Choroid plexus epithelial cell (primary cell): ENCODE measurements at regions not wholly inside any gene's neighbourhood (a gene's known extent, or its start where the extent isn't known, plus 50 kb on each side); places are given as distances from the start of the nearest gene placed in this dataset.
A peak's percentile ranks its signal among the peaks of the same experiment; 100 is the strongest.

Experiments used
- DNase-seq: peaks from one replicate; pipeline ENCODE4 v3.0.0-alpha.2; 2010; ENCODE audit warnings: low read depth
- H3K4me3 ChIP-seq: 2 replicates; pipeline ENCODE4 v1.5.1; 2011; ENCODE audit warnings: low read depth, mild to moderate bottlenecking, control low read depth, low read length, moderate library complexity
- CTCF ChIP-seq: conservative IDR thresholded peaks from 2 replicates; pipeline ENCODE4 v1.5.1; 2011; ENCODE audit warnings: low read depth, mild to moderate bottlenecking, control low read depth, inconsistent platforms, low read length, moderate library complexity

- DNase-seq, result no peak
- no peak overlapping the region for H3K4me3 ChIP-seq
- TF ChIP-seq CTCF, result no peak
Observed at GRCh38 chr17:72555052-72555451, 434.2 kb downstream of the SOX9 start.

GRCh38 chr17:72556944-72557826, 436.4 kb downstream of the SOX9 start:
- DNase-seq, result peak; percentile 72
- no peak overlapping the region for H3K4me3 ChIP-seq
- peak; percentile 91 for TF ChIP-seq CTCF

GRCh38 chr17:72558971-72559476, 438.2 kb downstream of the SOX9 start:
- no peak for TF ChIP-seq CTCF
- no peak overlapping the region for H3K4me3 ChIP-seq
- DNase-seq, result no peak

- no peak overlapping the region for H3K4me3 ChIP-seq
- peak; percentile 71 for DNase-seq
- peak; percentile 88 for TF ChIP-seq CTCF
Observed at GRCh38 chr17:72560303-72561247, 439.8 kb downstream of the SOX9 start.

GRCh38 chr17:72561266-72561665, 440.4 kb downstream of the SOX9 start:
- no peak overlapping the region for H3K4me3 ChIP-seq
- TF ChIP-seq CTCF, result no peak
- no peak for DNase-seq

- TF ChIP-seq CTCF, result no peak
- no peak overlapping the region for H3K4me3 ChIP-seq
- no peak for DNase-seq
Observed at GRCh38 chr17:72561680-72562079, 440.9 kb downstream of the SOX9 start.
